GM19351 (cell line): ENCODE measurements at regions not wholly inside any gene's neighbourhood (a gene's known extent, or its start where the extent isn't known, plus 50 kb on each side); places are given as distances from the start of the nearest gene placed in this dataset.
A peak's percentile ranks its signal among the peaks of the same experiment; 100 is the strongest.
"Not testable (repeated sequence)": the region's sequence is repeated elsewhere in the genome, so short reads cannot be mapped to it uniquely, and the experiment has no call there.

ENCODE experiments used
- ATAC-seq: cut with Tn5 transposase; IDR thresholded peaks from one replicate; pipeline ENCODE4 v1.9.1; 2021; ENCODE audit warnings: mild to moderate bottlenecking, moderate library complexity; ENCODE audit not compliant: unreplicated experiment

DNA sequence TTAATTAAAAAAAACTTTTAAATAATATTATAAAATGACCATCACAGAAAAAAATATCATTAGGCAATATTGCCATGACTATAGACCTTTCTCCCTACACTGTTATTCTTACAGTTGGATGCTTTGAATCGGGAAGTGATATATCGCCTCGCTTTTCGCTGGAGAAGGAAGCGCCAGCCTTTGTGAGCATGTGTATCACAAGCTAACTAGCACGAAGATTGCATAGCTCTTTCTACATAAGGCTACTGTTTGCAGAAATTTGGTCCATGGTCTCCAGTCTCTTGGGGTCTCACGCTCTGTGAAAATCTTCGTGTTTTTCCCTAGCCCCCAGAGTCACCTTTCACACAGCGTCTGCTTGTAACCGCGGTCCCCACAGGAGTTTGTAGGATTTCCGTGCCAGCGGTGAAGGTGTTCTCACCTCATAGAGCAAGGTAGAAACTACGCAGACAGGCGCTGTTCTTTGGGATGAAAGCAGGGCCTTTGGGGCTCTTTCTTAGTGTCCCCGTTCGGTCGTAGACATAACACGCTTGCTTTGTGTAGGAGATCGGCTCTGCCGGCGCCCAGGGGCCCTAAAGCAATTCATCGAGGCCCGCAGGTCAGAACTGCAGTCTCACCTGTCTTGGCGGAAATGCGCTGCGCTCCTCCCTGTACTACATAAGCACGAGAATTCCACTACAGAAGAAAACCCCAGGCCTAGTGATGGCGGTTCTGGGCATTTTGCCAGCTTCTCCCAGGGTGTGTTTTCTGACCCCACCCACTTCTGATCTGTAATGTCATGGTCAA is 214.5 kb upstream of the NOTCH2NLA start:
- ATAC-seq, result not testable (repeated sequence)

- not testable (repeated sequence) for ATAC-seq
These were observed 209.7 kb upstream of the NOTCH2NLA start for GRCh38 chr1:146438543-146438942.

DNA sequence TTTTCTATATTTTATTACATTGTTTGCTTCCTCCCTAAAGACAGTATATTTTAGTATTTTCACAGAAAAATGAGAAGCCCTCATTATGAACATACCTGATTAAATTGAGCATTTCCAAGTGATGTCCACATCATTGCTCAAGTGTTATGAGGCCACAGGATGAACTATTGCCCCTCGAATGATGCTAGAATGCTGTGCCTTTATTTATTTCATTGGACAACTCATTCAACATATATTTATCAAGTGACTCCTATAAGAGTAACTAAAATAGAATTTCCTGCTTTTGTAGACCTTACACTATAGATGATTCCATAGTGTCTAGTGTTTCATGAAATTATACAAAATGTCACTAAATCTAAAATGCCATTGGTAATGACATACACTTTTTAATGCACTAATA is 187.8 kb upstream of the NOTCH2NLA start:
- not testable (repeated sequence) for ATAC-seq

DNA sequence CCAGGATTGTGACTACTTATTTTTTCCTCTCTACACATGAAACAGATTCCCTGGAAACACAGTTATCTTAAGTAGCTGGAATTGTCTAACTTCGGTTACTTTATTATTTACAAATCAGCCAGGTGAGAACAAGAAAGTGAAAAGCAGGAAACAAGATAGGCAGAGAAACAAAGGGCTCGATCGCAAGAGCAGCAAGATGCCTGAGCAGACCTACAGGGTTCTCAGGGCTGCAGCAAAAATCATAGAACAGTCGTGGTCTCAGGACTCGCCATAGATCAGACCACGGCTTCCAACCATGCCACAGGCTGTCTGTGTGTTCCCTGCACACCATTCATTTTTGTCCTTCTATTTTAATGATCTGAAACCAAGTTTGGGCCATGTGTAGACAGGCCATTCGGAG is 186.2 kb upstream of the NOTCH2NLA start:
- not testable (repeated sequence) for ATAC-seq

DNA sequence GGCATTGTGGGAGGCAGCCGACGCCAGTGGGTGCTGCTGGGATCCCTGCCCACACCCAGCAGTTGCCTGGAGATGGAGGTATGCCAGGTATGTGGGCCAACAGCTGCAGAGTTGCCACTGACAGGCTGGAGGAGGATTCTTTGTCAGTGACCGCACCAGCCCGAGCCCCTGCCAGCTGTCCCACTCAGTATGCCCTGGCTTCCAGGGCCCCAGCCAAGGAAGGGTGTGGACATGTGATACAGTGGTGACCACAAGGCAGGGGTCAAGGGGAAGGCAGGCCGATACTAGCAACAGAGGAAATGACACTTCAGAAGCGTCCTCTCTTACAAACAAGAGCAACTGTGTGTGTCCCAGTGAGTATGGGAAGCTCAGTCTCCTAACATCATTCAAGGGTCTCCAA is 185.1 kb upstream of the NOTCH2NLA start:
- not testable (repeated sequence) for ATAC-seq

DNA sequence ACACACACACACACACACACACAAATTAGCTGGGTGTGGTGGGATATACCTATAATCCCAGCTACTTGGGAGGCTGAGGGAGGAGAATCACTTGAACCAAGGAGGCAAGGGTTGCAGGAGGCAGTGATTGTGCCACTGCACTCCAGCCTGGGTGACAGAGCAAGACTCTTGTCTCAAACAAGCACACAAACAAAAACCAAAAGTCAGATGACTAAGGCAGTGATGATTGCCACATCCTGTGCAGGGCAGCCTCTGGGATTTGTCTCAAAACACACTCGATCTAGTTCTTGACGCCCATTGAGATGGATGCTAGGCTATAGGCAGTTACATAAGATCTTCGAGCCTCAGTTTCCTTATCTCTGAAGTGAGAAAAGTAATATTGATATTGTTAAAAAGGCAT is 183.1 kb upstream of the NOTCH2NLA start:
- ATAC-seq, result not testable (repeated sequence)

DNA sequence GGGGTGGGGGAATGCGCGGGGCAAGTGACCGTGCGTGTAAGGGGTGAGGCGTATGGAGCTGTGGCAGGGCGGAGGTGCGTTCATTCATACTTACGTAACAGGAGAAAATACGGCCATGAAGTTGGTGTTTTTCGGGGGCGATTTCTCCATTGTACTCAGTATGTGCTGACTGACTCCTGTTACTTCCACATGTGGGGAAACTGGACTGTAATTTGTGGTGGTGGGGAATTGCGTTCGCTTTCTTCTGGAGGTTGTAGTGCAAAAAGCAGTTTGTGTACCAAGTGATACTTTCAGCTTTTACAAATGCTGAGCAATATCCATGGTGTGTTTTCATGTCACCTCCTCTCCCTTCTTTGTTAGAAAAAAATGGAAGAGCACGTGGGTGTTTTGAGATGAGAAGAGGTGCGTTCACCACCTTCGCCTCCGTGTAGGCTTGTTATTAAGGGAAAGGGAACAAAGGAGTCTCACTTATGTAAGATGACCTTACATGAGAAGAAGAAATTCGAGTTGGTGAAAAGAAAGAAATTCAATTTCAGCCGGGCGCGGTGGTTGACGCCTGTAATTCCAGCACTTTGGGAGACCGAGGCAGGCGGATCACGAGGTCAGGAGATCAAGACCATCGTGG is 181.1 kb upstream of the NOTCH2NLA start:
- not testable (repeated sequence) for ATAC-seq

DNA sequence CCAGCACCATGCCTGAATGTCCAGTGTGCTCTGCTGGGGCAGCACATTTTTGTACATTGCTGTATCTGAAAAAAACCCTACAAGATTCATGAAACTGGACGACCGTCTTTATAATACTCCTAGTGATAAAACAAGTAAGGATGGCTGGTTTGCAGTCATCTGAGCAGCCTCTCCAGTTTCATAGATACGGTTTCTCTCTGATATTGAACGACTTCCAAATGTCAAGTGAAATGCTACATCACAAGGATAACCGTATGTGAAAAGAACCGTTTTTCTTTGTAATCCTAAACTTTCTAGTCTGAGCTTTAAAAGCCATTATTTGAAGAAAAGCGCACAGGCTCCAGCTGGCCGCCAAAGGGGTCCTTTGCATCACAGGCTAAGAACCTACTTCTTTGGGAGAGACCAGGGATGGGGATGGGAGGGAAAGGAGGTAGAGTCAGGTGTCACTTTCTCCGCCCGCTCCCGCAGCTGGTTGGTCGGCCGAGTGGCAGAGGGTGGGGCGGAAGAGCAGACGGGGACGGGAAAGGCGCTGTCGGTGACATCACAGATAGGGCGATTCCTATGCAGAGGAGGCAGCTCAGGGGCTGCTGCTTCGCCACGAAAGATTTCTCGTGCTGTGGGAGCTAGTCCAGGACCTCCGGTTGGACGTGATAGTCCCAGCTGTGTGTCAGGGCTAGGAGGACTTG is 180.4 kb upstream of the NOTCH2NLA start:
- not testable (repeated sequence) for ATAC-seq

GRCh38 chr1:146401281-146401825 is 172.5 kb upstream of the NOTCH2NLA start:
- peak; percentile 50 for ATAC-seq

- ATAC-seq, result not testable (repeated sequence)
These were observed 171.6 kb upstream of the NOTCH2NLA start for GRCh38 chr1:146400173-146401121.

DNA sequence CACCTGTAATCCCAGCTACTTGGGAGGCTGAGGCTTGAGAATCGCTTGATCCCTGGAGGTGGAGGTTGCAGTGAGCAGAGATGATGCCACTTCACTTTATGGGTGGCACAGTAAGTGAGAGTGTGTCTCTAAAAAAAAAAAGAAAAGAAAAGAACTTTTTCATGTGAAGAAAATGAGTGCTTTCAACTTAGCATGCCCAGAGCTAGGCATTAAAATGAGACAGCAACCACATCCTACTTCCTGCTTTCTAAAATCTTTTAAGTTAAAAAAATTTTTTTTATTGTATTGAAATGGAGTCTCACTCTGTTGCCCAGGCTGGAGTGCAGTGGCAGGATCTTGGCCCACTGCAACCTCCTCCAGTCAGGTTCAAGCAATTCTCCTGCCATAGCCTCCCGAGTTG is 170.4 kb upstream of the NOTCH2NLA start:
- not testable (repeated sequence) for ATAC-seq

DNA sequence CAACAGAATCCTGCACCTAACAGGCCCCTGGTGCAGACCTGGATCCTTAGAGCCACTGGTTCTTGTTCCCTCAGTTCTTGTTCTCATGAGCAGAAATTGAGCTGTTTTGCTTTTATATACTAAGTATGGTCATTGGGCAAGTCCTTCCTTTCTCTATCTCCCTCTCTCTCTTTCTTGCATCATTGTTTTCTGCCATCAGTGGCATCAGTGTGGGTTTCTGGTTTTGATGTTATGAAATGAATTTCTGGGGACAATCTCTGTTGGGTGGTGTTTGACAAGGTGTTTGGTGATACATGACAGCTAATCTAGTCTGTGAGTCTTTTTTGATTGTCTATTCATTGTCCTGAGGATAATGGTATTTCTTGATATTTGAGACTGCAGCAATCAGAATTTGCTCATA is 168.0 kb upstream of the NOTCH2NLA start:
- not testable (repeated sequence) for ATAC-seq

DNA sequence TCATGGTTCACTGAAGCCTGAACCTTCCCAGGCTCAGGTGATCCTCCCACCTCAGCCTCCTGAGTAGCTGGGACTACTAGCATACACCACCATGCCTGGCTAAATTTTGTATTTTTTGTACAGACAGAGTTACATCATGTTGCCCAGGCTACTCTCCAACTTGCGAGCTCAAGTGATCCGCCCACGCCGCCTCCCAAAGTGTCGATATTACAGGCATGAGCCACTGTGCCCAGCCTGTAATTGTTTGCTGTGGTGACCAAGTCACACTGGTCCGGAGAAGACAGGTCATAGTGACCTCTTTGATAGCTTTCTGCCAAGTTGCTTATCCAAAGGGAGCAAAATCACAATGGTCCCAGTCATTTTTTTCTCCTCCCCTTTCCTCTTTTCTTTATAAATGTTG is 167.4 kb upstream of the NOTCH2NLA start:
- ATAC-seq, result not testable (repeated sequence)

DNA sequence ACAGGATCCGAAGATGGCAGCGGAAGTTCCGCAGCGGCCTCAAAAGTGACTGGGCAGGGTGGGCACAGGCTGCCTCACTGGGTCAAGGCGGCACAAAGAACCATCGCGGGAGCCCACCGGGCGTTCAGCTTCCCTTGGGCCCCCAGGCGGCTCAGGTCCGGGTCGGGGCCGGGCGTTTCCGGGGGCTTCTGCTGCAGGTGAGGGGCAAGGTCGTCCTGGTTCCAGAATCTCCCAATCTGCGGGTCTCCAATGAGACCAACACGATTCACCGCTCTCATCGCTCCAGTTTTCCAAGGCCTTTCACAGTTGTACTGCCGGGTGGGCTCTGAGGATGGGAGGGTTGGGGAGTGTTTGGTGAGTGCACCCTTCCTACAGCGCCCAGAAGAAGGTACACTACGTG is 165.0 kb upstream of the NOTCH2NLA start:
- ATAC-seq, result not testable (repeated sequence)

- not testable (repeated sequence) for ATAC-seq
These were observed 164.3 kb upstream of the NOTCH2NLA start for GRCh38 chr1:146393154-146393553.

DNA sequence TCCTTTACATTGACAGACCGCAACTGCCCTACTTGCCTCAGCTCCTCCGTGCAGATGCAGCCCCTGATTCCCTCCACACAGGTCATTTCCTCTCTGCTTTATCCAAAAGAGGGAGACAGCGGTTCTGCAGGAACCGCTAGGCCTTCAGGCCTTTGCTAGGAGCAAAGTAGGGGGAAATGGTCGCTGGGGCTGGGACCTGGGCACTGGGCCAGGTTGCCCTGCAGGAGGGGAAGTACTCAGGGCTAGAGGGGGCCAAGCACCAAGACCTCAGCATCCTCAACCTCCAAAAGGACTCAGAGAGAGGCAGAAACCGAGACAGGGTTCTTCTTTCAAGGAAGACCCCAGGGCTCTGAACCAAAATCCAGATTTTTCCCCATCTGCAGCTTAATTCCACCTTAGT is 160.4 kb upstream of the NOTCH2NLA start:
- ATAC-seq, result not testable (repeated sequence)

DNA sequence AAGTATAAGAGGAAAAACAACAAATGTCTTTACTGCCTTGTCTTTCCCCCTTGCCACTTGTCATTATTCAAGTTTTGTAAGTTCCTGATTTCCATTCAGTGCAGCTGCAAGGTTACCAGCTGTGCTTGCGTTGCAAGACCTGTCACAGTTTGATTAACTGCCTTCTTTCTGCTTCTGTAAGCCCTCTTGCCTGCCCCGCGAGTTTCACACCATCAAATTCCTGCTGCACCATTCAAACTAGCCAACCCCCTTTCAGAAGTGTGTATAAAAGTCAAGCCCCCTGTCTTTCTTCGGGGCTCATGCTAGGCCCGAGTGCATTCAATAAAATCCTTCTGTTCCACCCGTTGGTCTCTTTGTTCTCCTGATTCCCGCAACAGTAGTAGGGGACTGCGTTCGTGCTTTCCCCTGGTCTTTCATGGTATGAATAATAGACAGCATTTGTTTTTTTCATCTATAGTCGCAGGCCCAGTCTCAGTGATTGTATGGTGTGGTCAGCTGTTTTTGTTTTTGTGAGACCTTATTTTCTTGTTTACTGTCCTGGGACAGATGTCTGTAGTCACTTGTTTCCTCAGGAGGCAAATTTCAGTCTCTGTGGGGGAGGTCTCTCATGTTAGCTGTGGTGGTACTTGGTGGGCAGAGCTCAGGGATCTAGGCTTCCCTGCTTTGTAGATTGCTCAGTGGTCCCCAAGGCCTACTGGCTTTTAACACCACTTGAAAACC is 159.1 kb upstream of the NOTCH2NLA start:
- not testable (repeated sequence) for ATAC-seq

DNA sequence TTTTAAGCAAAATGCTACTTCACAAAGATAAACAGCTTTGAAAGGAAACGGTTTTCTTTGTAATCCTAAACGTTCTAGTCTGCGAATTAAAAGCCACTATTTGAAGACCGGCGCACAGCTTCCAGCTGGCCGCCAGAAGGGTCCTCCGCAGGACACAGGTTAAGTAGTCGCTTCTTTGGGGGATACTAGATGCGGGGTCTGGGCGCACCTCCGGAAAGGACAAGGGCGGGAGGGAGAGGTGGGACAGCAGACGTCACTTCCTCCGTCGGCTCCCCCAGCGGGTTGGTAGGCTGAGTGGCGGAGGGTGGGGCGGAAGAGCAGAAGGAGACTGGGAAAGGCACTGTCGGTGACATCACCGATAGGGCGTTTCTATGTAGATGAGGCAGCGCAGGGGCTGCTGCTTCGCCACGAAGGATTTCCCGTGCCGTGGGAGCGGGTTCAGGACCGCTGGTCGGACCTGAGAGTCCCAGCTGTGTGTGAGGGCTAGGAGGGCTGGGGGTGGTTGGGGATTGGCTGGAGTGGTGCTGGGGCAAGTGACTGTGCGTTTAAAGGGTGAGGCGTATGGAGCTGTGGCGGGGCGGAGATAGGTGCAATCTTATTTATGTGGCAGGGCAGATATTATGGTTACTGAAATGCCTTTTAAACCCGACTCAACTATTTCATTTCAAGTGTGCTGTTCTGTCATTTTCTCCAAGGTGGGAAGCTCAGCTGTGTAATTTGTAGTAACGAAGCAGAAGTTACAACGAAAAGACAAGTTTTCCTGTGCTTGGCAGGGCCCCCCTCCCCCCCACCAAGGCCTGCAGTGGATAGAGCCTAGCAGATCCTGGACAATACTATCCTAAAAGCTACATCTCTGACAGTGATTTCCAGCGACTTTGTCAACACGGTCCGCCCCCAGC is 158.3 kb upstream of the NOTCH2NLA start:
- ATAC-seq, result peak; percentile 89

DNA sequence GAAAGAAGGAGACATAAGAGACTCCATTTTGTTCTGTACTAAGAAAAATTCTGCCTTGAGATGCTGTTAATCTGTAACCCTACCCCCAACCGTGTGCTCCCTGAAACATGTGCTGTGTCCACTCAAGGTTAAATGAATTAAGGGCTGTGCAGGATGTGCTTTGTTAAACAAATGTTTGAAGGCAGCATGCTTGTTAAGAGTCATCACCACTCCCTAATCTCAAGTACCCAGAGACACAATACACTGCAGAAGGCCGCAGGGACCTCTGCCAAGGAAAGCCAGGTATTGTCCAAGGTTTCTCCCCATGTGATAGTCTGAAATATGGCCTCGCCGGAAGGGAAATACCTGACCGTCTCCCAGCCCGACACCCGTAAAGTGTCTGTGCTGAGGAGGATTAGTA is 152.4 kb upstream of the NOTCH2NLA start:
- ATAC-seq, result not testable (repeated sequence)
